C4-2B (cell line): ENCODE measurements at regions not wholly inside any gene's neighbourhood (a gene's known extent, or its start where the extent isn't known, plus 50 kb on each side); places are given as distances from the start of the nearest gene placed in this dataset.
"Not testable (repeated sequence)": the region's sequence is repeated elsewhere in the genome, so short reads cannot be mapped to it uniquely, and the experiment has no call there.

Source experiments
- H3K27ac ChIP-seq: fragments of 450-650 bp; 2 replicates; pipeline ENCODE4 v1.5.1; 2017
- CTCF ChIP-seq: fragments of 450-650 bp; conservative IDR thresholded peaks from 2 replicates; pipeline ENCODE4 v1.5.1; 2017; ENCODE audit warnings: mild to moderate bottlenecking
- ZFX ChIP-seq: fragments of 450-650 bp; IDR thresholded peaks from 2 replicates; pipeline ENCODE4 v1.6.1; 2017

- TF ChIP-seq CTCF, result no peak
- no peak for TF ChIP-seq ZFX
- H3K27ac ChIP-seq, result no peak overlapping the region
These were observed 325.6 kb upstream of the EPHA4 start for GRCh38 chr2:221897718-221898117.

- no peak overlapping the region for H3K27ac ChIP-seq
- no peak for TF ChIP-seq ZFX
- no peak for TF ChIP-seq CTCF
These were observed 324.5 kb upstream of the EPHA4 start for GRCh38 chr2:221896505-221897151.

- H3K27ac ChIP-seq, result no peak overlapping the region
- TF ChIP-seq ZFX (no peak), CTCF (no peak)
These were observed 323.4 kb upstream of the EPHA4 start for GRCh38 chr2:221895366-221896121.

GRCh38 chr2:221893501-221893900, 321.4 kb upstream of the EPHA4 start:
- no peak overlapping the region for H3K27ac ChIP-seq
- TF ChIP-seq ZFX (no peak), CTCF (no peak)

GRCh38 chr2:221892006-221892405, 319.9 kb upstream of the EPHA4 start:
- H3K27ac ChIP-seq, result not testable (repeated sequence)

- H3K27ac ChIP-seq, result no peak overlapping the region
- no peak for TF ChIP-seq CTCF
- TF ChIP-seq ZFX, result no peak
These were observed 311.9 kb upstream of the EPHA4 start for GRCh38 chr2:221883976-221884375.

GRCh38 chr2:221876016-221876415, 303.9 kb upstream of the EPHA4 start:
- no peak for TF ChIP-seq ZFX
- no peak for TF ChIP-seq CTCF
- no peak overlapping the region for H3K27ac ChIP-seq

GRCh38 chr2:221874444-221874843, 302.3 kb upstream of the EPHA4 start:
- no peak for TF ChIP-seq ZFX
- no peak for TF ChIP-seq CTCF
- no peak overlapping the region for H3K27ac ChIP-seq
